HEK293 (cell line): ENCODE measurements at regions not wholly inside any gene's neighbourhood (a gene's known extent, or its start where the extent isn't known, plus 50 kb on each side); places are given as distances from the start of the nearest gene placed in this dataset.

Experiments used
- CTCF ChIA-PET: fragments of 350-600 bp; formaldehyde crosslinking; extraction: SDS; loops from one replicate; lab custom pipeline; 2021; ENCODE audit warnings: antibody characterized with exemption; lab: Yijun Ruan, JAX
- POLR2A ChIA-PET: fragments of 300-600 bp; formaldehyde crosslinking; extraction: SDS; loops from one replicate; lab custom pipeline; 2020; ENCODE audit warnings: antibody characterized with exemption, inconsistent platforms; lab: Yijun Ruan, JAX
- H3K27ac ChIP-seq: fragments of 200-500 bp; sonication (Bioruptor generic); 2 replicates; pipeline ENCODE4 v1.5.1; 2014; ENCODE audit warnings: low read depth, low read length, control low read depth, inconsistent platforms; ENCODE audit errors: extremely low read depth
- H3K36me3 ChIP-seq, 2 experiments: fragments of 200-500 bp in 1 of 2; sonication (Bioruptor generic) in 1 of 2; 1 replicate in 1 of 2; 2 replicates in 1 of 2; pipeline ENCODE4 v1.5.1; 2014 to 2017; ENCODE audit warnings: inconsistent platforms in 2 of 2, low read length in 2 of 2; ENCODE audit not compliant: control insufficient read depth in 2 of 2, insufficient read depth in 1 of 2
- H3K4me1 ChIP-seq: fragments of 200-500 bp; sonication (Bioruptor generic); 2 replicates; pipeline ENCODE4 v1.5.1; 2014; ENCODE audit warnings: mild to moderate bottlenecking, low read length, inconsistent platforms; ENCODE audit not compliant: control insufficient read depth, insufficient read depth
- H3K4me3 ChIP-seq: 2 replicates; pipeline ENCODE4 v1.5.1; 2011; ENCODE audit warnings: low read depth, mild to moderate bottlenecking, control low read depth, low read length, moderate library complexity
- H3K9me3 ChIP-seq: fragments of 200-500 bp; sonication (Bioruptor generic); 2 replicates; pipeline ENCODE4 v1.5.1; 2014; ENCODE audit warnings: low read depth, low read length, inconsistent platforms; ENCODE audit not compliant: control insufficient read depth, insufficient read depth
- GFI1B ChIP-seq: fragments of 450-650 bp; formaldehyde crosslinking; IDR thresholded peaks from 2 replicates; pipeline ENCODE4 v1.5.1; 2016; ENCODE audit warnings: missing biosample characterization, missing genetic modification characterization
- PRDM1 ChIP-seq: fragments of 450-650 bp; formaldehyde crosslinking; IDR thresholded peaks from 2 replicates; pipeline ENCODE4; 2016; ENCODE audit warnings: missing biosample characterization, missing genetic modification characterization
- PRDM6 ChIP-seq: fragments of 450-650 bp; formaldehyde crosslinking; IDR thresholded peaks from 2 replicates; pipeline ENCODE4 v1.5.1; 2017; ENCODE audit warnings: missing biosample characterization, missing genetic modification characterization
- YY2 ChIP-seq: fragments of 450-650 bp; formaldehyde crosslinking; IDR thresholded peaks from 2 replicates; pipeline ENCODE4 v1.5.1; 2016; ENCODE audit warnings: missing biosample characterization, missing genetic modification characterization
- ZIC2 ChIP-seq: fragments of 450-650 bp; formaldehyde crosslinking; IDR thresholded peaks from 2 replicates; pipeline ENCODE4 v1.5.1; 2016; ENCODE audit warnings: missing biosample characterization, missing genetic modification characterization
- ZNF114 ChIP-seq: fragments of 450-650 bp; formaldehyde crosslinking; IDR thresholded peaks from 2 replicates; pipeline ENCODE4 v1.5.0; 2017; ENCODE audit warnings: missing biosample characterization, missing genetic modification characterization
- ZNF132 ChIP-seq: fragments of 450-650 bp; formaldehyde crosslinking; IDR thresholded peaks from 2 replicates; pipeline ENCODE4 v1.5.1; 2017; ENCODE audit warnings: missing biosample characterization, missing genetic modification characterization, borderline replicate concordance
- ZNF175 ChIP-seq: fragments of 450-650 bp; formaldehyde crosslinking; IDR thresholded peaks from 2 replicates; pipeline ENCODE4 v1.5.1; 2016; ENCODE audit warnings: missing biosample characterization, missing genetic modification characterization
- ZNF2 ChIP-seq: fragments of 450-650 bp; formaldehyde crosslinking; IDR thresholded peaks from 2 replicates; pipeline ENCODE4 v1.5.1; 2016; ENCODE audit warnings: missing biosample characterization, missing genetic modification characterization
- ZNF214 ChIP-seq: fragments of 450-650 bp; formaldehyde crosslinking; IDR thresholded peaks from 2 replicates; pipeline ENCODE4 v1.5.1; 2017; ENCODE audit warnings: missing biosample characterization, mild to moderate bottlenecking, missing genetic modification characterization, borderline replicate concordance
- ZNF223 ChIP-seq: fragments of 450-650 bp; formaldehyde crosslinking; IDR thresholded peaks from 2 replicates; pipeline ENCODE4 v1.5.1; 2016; ENCODE audit warnings: missing biosample characterization, missing genetic modification characterization
- ZNF248 ChIP-seq: fragments of 450-650 bp; formaldehyde crosslinking; IDR thresholded peaks from 2 replicates; pipeline ENCODE4 v1.5.1; 2017; ENCODE audit warnings: missing biosample characterization, missing genetic modification characterization
- ZNF391 ChIP-seq: fragments of 450-650 bp; formaldehyde crosslinking; IDR thresholded peaks from 2 replicates; pipeline ENCODE4 v1.5.1; 2016; ENCODE audit warnings: low read depth, missing biosample characterization, missing genetic modification characterization, borderline replicate concordance
- ZNF600 ChIP-seq: fragments of 450-650 bp; formaldehyde crosslinking; IDR thresholded peaks from 2 replicates; pipeline ENCODE4 v1.5.1; 2016; ENCODE audit warnings: missing biosample characterization, missing genetic modification characterization
- ZNF843 ChIP-seq: fragments of 450-650 bp; formaldehyde crosslinking; IDR thresholded peaks from 2 replicates; pipeline ENCODE4 v1.5.1; 2016; ENCODE audit warnings: missing biosample characterization, missing genetic modification characterization
- TF ChIP-seq, protein P1 (sequence below): fragments of 450-650 bp; formaldehyde crosslinking; IDR thresholded peaks from 2 replicates; pipeline ENCODE4 v1.5.1; 2016; ENCODE audit warnings: missing biosample characterization, missing genetic modification characterization, borderline replicate concordance
- TF ChIP-seq, protein P2 (sequence below): fragments of 450-650 bp; formaldehyde crosslinking; IDR thresholded peaks from 2 replicates; pipeline ENCODE4 v1.5.1; 2016; ENCODE audit warnings: missing biosample characterization, missing genetic modification characterization, low read depth

DNA sequence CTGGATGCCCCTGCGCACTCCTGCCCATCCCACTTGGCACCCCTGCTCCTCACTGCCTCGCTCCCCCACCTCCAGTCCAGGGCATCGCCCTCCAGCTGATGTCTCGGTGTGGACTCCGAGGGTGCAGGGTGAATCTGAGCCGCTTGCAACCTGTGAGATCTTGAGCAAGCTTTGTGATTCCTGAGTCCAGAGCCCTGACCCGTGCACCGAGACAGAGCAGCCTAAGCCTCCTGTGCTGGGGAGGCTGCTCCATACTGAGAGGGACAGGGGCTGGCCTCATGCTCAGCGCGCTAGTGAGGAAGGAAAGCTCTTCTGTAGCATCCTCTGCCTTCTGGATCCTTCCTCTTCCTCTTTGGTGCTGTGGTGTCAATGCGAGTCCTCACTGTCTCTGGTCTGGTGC is 116.0 kb downstream of the TEX29 start (continued):
- no peak for TF ChIP-seq ZNF2 (tag by site-specific recombination)

GRCh38 chr13:111437417-111437816 is 117.0 kb downstream of the TEX29 start:
- CTCF ChIA-PET = interaction anchor here (1.2 kb wide), 1 partner anchor 8 kb away, joined by 3 read pairs; no protein-coding TSS in a partner anchor
- Histone ChIP-seq H3K36me3 (no peaks in the 10 kb centered on the region; a peak in 1 of 3 replicates), H3K27ac (no peak overlapping the region), H3K4me1 (no peaks in the 10 kb centered on the region), H3K9me3 (no peaks in the 10 kb centered on the region), H3K4me3 (no peak overlapping the region)
- POLR2A ChIA-PET = no interaction called here
- TF ChIP-seq PRDM6 (no peak), ZNF843 (tag by site-specific recombination) (no peak), ZNF214 (tag by site-specific recombination) (no peak), ZNF132 (no peak), ZNF223 (tag by site-specific recombination) (no peak), ZNF600 (tag by site-specific recombination) (no peak), ZIC2 (tag by site-specific recombination) (no peak), ZNF175 (tag by site-specific recombination) (no peak), PRDM1 (tag by site-specific recombination) (no peak), GFI1B (tag by site-specific recombination) (no peak), YY2 (no peak), ZNF114 (tag by site-specific recombination) (no peak), ZNF391 (no peak), ZNF248 (no peak)
- TF ChIP-seq, protein P1, sequence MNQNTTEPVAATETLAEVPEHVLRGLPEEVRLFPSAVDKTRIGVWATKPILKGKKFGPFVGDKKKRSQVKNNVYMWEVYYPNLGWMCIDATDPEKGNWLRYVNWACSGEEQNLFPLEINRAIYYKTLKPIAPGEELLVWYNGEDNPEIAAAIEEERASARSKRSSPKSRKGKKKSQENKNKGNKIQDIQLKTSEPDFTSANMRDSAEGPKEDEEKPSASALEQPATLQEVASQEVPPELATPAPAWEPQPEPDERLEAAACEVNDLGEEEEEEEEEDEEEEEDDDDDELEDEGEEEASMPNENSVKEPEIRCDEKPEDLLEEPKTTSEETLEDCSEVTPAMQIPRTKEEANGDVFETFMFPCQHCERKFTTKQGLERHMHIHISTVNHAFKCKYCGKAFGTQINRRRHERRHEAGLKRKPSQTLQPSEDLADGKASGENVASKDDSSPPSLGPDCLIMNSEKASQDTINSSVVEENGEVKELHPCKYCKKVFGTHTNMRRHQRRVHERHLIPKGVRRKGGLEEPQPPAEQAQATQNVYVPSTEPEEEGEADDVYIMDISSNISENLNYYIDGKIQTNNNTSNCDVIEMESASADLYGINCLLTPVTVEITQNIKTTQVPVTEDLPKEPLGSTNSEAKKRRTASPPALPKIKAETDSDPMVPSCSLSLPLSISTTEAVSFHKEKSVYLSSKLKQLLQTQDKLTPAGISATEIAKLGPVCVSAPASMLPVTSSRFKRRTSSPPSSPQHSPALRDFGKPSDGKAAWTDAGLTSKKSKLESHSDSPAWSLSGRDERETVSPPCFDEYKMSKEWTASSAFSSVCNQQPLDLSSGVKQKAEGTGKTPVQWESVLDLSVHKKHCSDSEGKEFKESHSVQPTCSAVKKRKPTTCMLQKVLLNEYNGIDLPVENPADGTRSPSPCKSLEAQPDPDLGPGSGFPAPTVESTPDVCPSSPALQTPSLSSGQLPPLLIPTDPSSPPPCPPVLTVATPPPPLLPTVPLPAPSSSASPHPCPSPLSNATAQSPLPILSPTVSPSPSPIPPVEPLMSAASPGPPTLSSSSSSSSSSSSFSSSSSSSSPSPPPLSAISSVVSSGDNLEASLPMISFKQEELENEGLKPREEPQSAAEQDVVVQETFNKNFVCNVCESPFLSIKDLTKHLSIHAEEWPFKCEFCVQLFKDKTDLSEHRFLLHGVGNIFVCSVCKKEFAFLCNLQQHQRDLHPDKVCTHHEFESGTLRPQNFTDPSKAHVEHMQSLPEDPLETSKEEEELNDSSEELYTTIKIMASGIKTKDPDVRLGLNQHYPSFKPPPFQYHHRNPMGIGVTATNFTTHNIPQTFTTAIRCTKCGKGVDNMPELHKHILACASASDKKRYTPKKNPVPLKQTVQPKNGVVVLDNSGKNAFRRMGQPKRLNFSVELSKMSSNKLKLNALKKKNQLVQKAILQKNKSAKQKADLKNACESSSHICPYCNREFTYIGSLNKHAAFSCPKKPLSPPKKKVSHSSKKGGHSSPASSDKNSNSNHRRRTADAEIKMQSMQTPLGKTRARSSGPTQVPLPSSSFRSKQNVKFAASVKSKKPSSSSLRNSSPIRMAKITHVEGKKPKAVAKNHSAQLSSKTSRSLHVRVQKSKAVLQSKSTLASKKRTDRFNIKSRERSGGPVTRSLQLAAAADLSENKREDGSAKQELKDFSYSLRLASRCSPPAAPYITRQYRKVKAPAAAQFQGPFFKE = no peak
- TF ChIP-seq, protein P2, sequence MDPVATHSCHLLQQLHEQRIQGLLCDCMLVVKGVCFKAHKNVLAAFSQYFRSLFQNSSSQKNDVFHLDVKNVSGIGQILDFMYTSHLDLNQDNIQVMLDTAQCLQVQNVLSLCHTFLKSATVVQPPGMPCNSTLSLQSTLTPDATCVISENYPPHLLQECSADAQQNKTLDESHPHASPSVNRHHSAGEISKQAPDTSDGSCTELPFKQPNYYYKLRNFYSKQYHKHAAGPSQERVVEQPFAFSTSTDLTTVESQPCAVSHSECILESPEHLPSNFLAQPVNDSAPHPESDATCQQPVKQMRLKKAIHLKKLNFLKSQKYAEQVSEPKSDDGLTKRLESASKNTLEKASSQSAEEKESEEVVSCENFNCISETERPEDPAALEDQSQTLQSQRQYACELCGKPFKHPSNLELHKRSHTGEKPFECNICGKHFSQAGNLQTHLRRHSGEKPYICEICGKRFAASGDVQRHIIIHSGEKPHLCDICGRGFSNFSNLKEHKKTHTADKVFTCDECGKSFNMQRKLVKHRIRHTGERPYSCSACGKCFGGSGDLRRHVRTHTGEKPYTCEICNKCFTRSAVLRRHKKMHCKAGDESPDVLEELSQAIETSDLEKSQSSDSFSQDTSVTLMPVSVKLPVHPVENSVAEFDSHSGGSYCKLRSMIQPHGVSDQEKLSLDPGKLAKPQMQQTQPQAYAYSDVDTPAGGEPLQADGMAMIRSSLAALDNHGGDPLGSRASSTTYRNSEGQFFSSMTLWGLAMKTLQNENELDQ (tag by site-specific recombination) = no peak
